ENCODE measurements at regions not wholly inside any gene's neighbourhood (a gene's known extent, or its start where the extent isn't known, plus 50 kb on each side); places are given as distances from the start of the nearest gene placed in this dataset.

DNA sequence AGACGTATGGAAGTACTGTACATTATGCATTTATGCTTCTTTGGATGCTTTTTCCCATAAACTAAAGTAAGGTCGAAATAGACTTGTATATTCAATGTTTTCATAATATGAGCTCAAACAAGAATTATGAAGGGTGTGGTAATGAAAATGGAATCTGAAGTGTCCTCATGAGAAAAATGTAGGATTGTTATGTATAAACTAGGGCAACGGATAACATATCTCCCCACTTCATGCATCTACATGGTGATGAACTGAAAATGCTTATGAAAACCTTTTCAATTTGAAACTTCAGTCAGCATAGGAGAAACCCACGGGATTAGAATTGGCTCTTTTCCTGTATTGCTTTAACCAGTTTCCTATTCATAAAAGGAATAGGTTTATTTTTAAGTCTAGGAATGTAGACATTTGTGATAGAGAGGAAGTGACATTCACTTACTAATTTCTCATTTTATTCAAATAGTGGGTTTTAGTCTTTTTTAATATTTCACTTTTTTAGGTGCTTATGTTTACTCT lies 608.2 kb upstream of the GCFC2 start:
- TF ChIP-seq YY1 (IDR thresholded peaks at IDR 0.05; ENCODE audit: insufficient read depth, insufficient read length) (no peak), ZNF274 (IDR thresholded peaks at IDR 0.05; ENCODE audit: low read depth, low read length) (no peak)

All from NT2/D1 (cell line).